HG03139 (cell line): ENCODE measurements at regions not wholly inside any gene's neighbourhood (a gene's known extent, or its start where the extent isn't known, plus 50 kb on each side); places are given as distances from the start of the nearest gene placed in this dataset.
"Not testable (repeated sequence)": the region's sequence is repeated elsewhere in the genome, so short reads cannot be mapped to it uniquely, and the experiment has no call there.

ENCODE experiments used
- ATAC-seq: cut with Tn5 transposase; IDR thresholded peaks from one replicate; pipeline ENCODE4 v1.9.1; 2021; ENCODE audit not compliant: unreplicated experiment

DNA sequence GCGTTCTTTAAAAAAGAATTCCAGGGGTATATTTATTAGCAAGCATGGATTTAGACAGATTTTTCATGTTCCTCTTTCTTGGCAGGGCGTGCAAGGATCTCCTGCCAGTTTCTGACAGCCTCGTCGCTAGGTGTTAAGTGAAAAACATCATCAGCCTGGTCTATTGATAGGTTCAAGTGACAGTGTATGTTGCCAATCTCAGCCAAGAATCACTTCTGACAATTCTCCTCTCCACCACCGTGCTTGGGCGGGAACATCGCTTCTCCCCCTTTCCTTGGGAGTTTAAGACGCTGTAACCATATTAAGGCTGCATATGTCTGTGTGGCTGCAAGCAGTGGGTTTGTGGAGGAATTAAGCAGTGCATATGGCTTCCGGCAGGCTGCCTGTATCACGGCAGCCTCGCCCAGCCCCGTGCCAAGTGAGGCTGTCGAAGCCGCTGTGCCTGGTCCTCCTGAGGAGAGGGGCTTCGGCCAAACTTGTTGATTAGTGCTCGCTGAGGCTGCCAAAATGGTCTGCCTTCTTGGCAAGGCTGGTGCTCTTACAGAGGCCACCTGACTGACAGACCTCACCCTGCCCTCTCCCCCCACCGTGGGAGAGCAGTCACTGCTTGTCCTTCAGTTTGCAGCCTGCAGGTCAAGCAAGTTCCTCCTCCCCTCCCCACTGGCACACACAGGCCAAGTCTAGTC, 132.2 kb upstream of the MPHOSPH6 start:
- no peak for ATAC-seq

- ATAC-seq, result no peak
Observed at GRCh38 chr16:82301146-82301755, 131.2 kb upstream of the MPHOSPH6 start.

DNA sequence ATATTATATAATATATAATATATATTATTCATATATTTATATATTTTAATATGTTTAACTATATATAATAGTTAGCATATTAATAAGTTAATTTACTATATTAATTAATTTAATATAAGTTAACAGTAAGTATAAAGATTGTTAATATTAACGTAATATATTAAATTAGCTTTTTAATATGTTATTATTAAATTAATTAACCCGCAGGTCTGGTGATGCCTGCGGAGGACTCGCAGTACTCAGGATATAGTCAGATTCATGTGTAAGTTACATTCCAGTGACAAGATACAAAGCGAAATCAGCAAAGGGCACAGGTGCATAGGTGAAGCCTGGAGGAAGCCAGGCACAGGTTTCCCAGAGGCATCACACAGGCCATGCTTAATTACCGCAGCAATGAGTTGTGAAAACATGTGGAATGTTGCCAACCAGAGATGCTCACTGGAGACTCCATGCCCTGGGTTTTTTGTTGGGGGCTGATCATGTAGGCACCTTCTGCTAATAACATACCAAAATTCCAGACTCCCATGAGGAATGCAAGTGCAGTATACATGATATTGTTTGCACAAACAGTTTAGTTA, 130.4 kb upstream of the MPHOSPH6 start:
- ATAC-seq, result no peak

DNA sequence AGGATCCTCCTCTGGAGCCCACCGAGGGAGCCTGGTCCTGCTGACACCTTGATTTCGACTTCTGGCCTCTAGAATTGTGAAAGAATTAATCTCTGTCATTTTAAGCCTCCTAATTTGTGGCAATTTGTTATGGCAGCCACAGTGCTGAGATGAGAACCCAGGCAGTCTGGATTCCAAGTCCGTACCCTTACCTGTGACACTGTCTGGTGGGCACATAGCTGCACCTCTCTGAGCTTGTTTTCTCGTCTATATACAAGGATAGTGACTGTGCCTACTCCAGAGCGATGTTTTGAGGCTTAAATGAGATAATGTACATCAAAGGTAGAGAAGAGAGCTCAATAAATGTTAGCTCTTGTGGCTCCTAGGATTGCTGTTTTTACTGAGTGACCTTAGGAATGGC, 128.4 kb upstream of the MPHOSPH6 start:
- no peak for ATAC-seq

GRCh38 chr16:82295290-82296201, 125.5 kb upstream of the MPHOSPH6 start:
- ATAC-seq, result no peak

DNA sequence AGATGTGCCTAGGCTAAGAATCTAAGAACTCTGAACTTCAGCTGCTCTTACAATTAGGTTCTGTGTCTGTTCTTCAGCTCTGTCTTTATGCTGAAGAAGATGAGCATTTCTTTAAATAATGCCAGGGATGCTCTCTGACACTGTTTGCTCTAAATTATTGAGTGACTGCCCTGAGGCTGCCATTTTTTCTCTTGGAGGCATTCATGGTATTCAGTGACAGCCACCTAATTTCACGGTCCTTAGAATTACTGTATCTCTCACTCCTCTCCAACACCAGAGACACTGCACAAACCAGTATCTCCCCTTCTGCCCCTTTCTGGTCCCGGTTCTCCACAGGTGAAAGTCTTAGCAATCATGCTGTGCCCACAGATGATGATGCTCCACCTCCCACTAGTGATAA, 123.6 kb upstream of the MPHOSPH6 start:
- no peak for ATAC-seq

GRCh38 chr16:82287937-82288336, 117.9 kb upstream of the MPHOSPH6 start:
- no peak for ATAC-seq

- ATAC-seq, result no peak
Observed at GRCh38 chr16:82282662-82283061, 112.6 kb upstream of the MPHOSPH6 start.

- ATAC-seq, result no peak
Observed at GRCh38 chr16:82281544-82281943, 111.5 kb upstream of the MPHOSPH6 start.

DNA sequence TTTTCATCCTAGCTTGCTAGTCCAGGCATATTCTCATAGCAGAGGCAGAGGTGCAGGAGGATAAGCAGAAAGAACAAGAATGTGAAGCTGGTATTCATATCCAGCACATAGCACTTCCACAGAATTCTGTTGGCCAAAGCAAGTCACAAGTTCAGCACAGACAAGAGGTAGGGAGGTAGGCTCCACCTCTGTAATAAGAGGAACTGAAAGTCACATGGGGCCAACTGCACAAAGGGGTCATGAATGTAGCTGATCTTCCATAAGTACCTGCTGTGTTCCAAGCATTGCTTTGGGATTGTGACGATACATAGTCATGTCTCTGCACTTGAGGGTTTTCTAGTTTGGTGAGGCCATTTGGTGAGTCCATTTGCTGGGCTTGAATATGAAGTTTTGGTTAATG, 110.8 kb upstream of the MPHOSPH6 start:
- ATAC-seq, result peak; percentile 58

DNA sequence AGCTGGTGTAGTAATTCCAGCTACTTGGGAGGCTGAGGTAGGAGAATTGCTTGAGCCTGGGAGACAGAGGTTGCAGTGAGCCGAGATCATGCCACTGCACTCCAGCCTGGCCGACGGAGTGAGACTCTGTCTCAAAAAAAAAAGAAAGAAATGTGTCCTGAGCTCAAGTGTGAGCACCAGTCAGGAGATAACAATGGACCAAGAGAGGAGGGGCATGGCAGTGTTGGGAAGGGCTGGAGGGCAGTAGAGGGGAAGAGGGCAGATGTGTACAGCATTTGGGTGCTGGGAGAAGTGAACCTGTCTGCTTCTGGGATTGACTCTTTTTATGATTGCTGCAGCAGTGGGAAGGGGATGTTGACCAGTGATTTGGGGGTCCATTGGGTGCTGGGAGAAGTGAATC, 105.3 kb upstream of the MPHOSPH6 start:
- ATAC-seq, result not testable (repeated sequence)

- ATAC-seq, result no peak
Observed at GRCh38 chr16:82271636-82272035, 101.6 kb upstream of the MPHOSPH6 start.

DNA sequence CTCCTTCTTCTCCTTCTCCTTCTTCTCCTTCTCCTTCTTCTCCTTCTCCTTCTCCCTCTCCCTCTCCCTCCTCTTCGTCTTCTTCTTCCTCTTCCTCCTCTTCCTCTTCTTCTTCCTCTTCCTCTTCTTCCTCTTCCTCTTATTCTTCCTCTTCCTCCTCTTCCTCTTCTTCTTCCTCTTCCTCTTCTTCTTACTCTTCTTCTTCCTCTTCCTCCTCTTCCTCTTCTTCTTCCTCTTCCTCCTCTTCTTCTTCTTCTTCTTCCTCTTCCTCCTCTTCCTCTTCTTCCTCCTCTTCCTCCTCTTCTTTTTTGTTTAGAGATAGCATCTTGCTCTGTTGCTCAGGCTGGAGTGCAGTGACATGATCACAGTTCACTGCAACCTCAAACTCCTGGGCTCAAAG, 97.7 kb upstream of the MPHOSPH6 start:
- not testable (repeated sequence) for ATAC-seq

DNA sequence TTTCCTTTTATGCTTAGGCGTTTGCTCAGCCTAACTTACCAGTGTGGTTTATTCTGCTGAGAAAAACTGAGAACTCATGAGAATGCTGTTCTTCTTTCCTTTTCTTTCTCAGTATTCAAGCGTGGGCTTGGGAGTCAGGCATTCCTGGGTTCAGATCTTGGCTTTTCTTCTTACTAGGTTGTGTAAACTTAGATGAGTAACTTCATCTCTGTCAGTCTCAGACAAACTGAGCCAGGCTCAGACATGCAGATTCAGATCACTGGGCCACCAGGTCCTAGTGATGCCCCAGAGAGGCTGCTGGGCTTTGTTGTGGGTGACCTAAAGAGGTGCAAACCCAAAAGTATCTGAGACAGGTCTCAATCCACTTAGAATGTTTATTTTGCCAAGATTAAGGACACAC, 95.8 kb upstream of the MPHOSPH6 start:
- no peak for ATAC-seq

- ATAC-seq, result no peak
Observed at GRCh38 chr16:82264756-82265155, 94.7 kb upstream of the MPHOSPH6 start.

DNA sequence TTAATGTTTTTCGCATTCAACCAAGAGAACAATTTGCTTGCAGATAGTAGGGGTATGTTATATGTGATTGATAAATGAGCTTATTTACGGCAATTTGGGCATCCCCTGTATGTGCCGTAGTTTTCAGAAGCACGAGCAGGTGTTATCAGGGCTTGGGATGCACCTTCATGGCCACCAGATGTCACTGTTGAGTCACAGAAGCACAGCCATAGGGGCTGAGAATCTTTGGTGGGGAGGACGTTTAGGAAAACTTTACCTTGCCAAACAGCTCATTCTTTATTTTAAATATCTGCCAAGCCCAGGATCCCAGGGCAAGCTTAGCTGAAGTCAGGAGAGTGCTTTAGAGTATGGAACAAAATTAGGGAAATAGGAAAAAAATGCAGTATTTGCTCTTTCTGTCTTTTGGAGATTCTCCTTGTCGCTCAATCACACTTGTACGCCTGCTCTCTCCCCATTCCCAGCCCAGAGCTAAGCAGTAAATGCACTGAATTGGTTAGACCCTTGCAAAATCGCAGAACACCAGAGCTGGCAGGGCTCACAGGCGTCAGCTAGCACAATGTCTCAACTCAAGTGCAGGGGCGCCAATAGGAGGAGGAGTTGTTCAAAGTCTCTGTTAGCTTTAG, 93.6 kb upstream of the MPHOSPH6 start:
- ATAC-seq, result no peak

DNA sequence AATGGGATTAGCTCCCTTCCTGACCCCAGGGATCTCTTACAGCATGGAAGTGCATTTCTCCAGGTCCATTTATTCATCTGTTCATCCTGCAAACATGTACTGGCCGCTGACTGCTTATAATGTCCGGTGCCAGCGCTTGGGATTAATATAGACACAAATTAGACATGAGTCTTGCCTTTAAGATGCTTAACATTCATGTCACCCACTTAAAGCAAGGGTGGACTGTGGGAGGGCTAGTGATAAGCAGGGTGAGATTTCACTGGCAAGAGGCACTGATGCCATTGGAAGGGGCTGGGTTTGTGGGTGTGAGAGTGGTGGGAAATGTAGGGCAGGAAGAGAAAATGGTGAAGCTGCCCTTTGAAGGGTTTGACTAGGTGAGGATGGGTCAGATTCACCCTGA, 92.2 kb upstream of the MPHOSPH6 start:
- no peak for ATAC-seq

DNA sequence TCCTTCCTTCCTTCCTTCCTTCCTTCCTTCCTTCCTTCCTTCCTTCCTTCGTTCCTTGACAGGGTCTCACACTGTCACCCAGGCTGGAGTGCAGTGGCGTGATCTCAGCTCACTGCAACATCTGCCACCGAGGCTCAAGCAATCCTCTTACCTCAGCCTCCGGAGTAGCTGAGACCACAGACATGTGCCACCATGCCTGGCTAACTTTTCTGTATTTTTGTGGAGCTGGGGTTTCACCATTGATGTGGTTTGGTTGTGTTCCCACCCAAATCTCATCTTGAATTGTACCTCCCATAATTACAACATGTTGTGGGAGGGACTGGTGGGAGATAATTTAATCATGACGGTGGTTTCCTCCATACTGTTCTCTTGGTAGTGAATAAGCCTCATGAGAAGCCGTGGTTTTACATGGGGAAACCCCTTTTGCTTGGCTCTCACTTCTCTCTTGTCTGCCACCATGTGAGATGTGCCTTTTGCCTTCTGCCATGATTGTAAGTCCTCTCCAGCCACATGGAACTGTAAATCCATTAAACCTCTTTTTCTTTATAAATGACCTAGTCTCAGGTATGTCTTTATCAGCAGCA, 90.3 kb upstream of the MPHOSPH6 start:
- ATAC-seq, result no peak

DNA sequence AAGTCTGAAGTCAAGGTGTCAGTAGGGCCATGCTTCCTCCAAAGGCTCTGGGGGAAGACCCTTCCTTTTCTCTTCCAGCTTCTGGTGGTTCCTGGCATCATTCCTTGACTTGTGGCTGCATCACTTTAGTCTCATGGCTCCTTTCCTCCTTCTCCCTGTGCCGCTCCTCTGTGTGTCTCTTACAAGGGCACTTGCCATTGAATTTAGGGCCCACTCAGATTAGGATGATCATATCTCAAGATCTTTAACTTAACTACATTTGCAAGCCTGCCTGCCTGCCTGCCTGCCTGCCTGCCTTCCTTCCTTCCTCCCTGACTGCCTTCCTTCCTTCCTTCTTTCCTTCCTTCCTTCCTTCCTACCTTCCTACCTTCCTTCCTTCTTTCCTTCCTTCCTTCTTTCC, 89.7 kb upstream of the MPHOSPH6 start:
- no peak for ATAC-seq

DNA sequence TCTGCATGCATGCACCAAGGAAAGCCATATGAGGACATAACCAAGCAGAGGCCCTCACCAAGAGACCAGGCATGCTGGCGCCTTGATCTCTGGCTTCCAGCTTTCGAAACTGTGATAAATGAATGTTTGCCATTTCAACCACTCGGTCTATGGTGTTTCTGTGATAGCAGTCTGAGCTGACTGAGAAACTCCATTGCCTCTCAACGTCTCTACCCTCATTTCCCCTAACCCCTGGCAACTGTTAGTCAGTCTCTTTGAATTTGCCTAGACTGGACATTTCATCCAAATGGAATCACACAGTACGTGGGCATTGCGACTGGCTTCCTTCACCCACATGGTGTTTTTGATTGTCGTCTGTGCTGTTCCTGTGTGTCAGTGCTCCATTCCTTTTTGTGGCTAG, 88.0 kb upstream of the MPHOSPH6 start:
- ATAC-seq, result no peak

- ATAC-seq, result no peak
Observed at GRCh38 chr16:82252582-82252981, 82.6 kb upstream of the MPHOSPH6 start.
